HG02588 (cell line): ENCODE measurements at regions not wholly inside any gene's neighbourhood (a gene's known extent, or its start where the extent isn't known, plus 50 kb on each side); places are given as distances from the start of the nearest gene placed in this dataset.

Experiments
- ATAC-seq: cut with Tn5 transposase; IDR thresholded peaks from one replicate; pipeline ENCODE4 v1.9.1; 2021; ENCODE audit warnings: mild to moderate bottlenecking, moderate library complexity; ENCODE audit not compliant: unreplicated experiment

- ATAC-seq, result no peak
Observed at GRCh38 chr3:106371971-106372805, 503.4 kb upstream of the CBLB start.

DNA sequence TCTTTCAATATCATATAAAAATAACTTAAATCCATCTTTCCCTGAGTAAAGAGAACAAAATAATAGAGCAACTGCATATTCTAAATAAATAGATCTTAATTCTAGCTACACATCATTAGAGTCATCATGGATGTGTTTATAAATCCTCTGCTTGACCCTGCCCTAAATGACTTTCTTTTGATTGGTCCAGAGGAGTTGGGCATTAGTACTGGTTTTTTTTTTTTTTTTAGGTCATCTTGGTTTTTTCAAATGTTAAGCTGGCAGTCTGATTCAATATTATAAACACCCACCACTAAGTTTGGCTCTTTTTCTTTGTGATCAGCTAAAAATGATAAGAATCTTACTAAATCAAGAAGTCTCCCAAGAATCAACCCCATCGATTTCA is 504.0 kb upstream of the CBLB start:
- no peak for ATAC-seq

GRCh38 chr3:106376016-106376570 is 507.3 kb upstream of the CBLB start:
- ATAC-seq, result no peak

GRCh38 chr3:106379251-106379750 is 510.5 kb upstream of the CBLB start:
- ATAC-seq, result no peak

GRCh38 chr3:106380232-106380631 is 511.4 kb upstream of the CBLB start:
- ATAC-seq, result no peak

DNA sequence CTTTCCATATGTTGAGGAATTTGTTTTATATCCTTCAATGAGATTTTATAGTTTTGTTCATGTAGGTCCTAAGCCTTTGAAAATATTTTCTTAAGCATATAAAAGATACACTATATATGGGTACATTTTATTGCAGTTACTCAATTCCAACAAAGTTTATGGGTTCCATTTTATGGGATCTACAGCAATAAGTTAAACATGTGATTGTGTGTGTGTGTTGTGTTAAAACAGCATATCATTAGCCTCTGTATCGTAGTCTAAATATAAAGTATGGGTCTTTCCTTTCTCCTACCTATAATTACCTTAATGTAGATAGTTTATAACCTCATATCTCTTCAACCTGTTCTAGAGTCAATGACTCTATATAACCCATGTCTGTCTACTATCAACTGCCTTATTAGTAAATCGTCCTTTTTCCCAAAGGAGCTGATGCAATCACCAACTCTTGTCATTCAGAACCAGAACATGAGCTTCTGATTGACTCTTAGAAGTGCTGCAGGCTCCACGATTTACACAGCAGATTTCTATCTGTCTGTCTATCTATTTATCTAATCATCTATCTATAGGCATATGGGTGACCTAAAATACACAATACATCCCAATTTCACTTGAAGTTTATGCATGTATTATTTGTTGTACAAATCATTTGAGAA is 512.6 kb upstream of the CBLB start:
- no peak for ATAC-seq

DNA sequence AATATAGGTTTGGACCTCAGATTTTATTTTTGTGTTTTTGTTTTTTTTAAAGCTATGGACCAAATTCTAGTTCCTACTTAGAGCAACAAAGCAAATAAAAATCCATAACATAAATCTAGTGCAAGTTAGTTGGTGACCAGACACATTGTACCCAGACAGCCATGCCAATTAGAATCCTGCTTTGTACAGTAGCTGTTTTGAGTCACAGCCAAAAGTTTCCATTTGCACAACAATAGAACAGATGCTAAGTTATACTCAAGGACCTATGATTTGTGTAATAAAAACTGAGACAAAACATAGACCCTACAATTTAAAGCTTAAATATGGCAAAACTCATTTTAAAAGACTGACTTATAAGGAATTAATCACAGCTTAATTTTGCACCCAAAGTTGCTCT is 513.1 kb upstream of the CBLB start:
- ATAC-seq, result no peak

DNA sequence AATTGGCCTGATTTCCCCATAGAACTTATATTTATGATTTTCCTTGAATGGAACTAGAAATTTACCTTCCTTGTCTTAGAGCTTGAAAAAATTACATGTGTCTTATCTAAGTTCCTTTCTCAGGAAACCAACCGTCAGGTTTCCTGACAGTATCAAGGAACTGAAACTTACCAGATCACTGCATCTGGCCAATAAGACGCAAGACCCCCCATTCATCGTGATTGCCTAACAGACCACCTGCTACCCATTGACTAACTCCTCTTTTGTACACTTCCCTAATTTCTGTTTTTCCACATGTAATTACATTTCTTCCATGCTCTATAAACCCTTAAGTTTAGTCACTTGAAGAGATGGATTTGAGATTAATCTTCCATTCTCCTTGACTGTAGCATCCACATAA is 517.2 kb upstream of the CBLB start:
- ATAC-seq, result no peak

DNA sequence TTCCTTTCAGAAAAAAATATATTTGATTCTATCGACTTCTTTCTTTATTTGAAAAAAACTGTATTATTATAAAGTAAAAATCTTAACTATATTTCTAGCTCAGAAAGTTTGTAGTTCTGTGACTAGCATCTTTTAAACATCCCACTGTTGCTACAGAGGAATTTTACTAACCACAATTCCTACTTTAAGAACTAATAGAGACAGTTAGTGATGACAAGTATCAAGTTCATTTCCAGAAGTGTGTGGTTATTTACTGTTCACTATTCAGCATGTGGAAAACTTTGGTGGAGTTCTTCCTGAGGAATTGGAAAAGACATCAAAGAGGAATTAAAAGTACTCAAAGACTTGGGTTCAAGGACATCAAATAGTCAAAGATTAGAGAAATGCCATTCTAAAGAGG is 524.1 kb upstream of the CBLB start:
- no peak for ATAC-seq

DNA sequence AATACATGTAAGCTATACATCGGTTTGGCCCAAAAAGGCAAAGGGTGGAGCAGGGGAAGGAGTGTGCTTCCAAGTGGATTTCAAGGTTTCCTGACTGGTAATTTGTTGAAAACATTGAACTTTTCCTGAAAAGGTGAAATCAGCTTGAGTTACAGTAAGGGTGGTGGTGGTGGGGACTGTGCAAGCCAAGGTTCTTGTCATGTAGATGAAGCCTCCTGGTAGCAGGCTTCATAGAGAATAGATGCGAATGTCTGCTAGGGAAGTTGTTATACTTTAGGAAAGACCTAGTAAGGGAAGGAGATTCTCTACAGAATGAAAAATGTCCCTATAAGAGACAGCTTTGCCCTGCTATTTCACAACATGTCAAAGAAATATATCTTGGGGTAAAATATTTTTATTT is 528.2 kb upstream of the CBLB start:
- ATAC-seq, result no peak

- ATAC-seq, result no peak
Observed at GRCh38 chr3:106398891-106399600, 530.2 kb upstream of the CBLB start.

DNA sequence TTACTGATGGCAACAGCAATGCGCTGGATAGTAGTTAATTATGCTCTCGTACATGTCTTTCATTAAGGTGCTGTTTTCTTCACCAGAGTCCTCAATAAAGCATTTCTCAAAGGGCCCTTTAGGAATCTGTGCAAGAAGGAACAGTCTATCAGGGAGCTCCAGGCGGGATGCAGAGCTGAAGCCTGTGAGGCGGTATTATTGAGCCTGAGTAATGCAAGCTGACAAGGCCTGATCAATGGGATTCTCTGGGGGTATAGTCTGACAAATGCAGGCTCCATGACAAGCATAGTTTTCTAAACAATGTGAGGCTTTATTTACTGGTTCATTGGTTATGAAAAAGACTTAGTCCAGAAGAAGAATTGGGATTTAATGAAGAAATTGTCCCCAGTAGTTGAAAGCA is 530.9 kb upstream of the CBLB start:
- no peak for ATAC-seq

DNA sequence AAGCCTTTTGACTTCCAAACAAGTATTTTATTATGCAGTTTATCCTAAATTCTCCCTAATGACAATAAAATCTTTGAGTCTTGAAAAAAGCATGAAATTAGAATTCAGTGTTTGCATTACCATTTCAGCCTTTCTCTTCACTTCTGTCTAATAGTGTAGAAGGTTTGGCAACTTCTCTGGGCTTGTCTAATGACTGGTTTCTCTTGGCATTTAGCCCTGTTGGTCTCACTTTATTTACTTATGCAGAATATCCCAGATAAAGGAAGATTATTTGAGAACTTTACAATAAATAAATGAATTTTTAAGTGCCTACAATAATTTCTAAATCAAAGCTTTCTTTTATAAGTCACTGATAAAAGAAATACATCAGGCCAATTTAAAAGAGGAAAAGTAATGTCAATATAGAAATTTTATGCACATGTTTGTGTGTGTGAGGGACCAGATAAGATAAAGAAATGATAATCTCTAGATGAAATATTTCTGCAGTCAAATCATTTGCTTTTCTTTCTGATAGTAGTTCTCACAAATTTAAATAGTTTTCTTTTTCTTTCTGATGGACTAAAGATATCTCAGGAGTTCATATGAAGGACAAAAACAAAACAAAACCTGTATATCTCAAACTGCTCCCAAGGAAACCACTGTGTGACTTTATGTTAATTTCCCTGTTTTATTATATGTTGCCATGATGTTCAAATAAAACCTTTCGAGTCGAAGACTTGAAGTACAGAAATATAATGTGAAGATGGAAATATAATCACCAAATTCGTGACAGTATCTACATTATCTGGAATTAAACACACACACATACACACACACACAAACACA is 533.1 kb upstream of the CBLB start:
- no peak for ATAC-seq

GRCh38 chr3:106403371-106404145 is 534.7 kb upstream of the CBLB start:
- ATAC-seq, result no peak

GRCh38 chr3:106413683-106414082 is 544.9 kb upstream of the CBLB start:
- ATAC-seq, result no peak

DNA sequence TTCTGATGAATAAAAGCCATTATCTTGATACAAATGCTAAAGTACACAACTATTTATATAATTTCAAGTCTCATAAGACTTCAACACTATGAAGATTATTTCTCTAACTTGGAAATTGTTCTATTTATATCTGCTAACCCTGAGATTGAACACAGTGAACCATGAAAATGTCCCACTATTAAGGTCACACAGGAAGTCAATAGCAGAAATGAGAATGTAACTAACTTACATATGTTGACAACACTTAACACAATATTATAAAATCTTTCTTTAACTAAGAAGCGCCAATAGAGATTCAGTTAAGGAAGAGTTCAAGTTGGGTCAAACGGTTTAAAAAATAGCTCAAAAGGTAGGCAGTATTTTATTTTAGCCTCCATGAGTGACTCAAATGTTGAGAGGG is 551.8 kb upstream of the CBLB start:
- no peak for ATAC-seq

- ATAC-seq, result no peak
Observed at GRCh38 chr3:106421426-106421825, 552.6 kb upstream of the CBLB start.

DNA sequence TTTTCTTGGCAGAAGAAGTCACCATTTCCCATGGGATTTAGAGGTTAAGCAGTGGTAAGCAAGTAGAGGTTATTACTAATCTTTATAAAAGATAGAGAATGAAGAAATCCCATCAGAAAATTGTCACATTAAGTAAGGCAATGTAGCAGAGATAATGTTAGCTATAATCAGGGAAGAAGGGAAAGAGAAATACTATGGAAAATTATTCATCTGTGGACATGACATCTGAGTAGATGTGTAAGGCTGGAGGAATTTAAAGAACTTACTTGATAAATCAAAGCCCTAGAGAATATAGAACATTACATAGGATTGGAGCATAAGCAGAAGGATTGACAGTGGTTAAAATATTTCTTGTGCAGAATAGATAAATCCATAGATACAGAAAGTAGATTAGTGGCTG is 553.1 kb upstream of the CBLB start:
- ATAC-seq, result no peak

GRCh38 chr3:106423321-106424225 is 554.8 kb upstream of the CBLB start:
- ATAC-seq, result no peak
